COLO668 (cell line): ENCODE measurements at regions not wholly inside any gene's neighbourhood (a gene's known extent, or its start where the extent isn't known, plus 50 kb on each side); places are given as distances from the start of the nearest gene placed in this dataset.
A peak's percentile ranks its signal among the peaks of the same experiment; 100 is the strongest.

Experiments used
- DNase-seq: peaks from one replicate; lab custom pipeline; 2025; ENCODE audit not compliant: unreplicated experiment; lab: John Stamatoyannopoulos, UW

DNA sequence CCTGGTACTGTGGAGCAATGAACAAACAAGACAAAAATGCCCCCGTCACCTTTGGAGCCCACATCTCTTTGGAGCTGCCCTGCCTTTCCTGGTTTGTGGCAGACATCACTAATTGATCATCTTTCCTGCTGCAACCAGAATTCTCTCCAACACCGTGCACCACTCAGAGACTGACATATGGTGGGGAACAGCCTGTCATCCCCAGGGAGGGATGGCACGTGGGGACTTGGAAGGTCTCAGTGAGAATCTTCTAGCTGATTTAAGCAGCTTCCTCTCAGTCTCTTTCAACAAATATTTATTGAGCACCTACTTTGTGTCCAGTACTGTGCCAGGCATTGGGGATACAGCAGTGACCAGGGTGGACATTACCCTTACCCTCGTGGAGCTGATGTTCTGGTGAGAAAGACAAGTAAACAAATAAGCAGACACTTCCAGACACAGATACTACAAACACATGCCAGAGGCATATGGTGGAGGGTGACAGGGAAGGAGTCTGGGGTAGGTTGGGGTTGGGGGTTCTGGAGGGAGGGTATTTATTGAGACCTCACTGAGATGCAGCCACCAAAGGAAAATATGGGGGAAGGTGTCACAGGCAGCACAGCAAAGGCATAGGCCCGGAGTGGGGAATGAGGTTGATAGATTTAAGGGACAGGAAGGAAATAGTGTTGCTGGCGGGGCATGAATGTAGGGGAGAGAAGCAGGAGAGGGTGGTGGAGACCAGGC lies 82.3 kb downstream of the CEBPB start:
- no peak for DNase-seq

GRCh38 chr20:50273601-50274491 lies 83.2 kb downstream of the CEBPB start:
- DNase-seq: no peak

GRCh38 chr20:50274570-50275430 lies 84.2 kb downstream of the CEBPB start:
- DNase-seq: no peak

GRCh38 chr20:50276119-50277063 lies 85.8 kb downstream of the CEBPB start:
- DNase-seq: no peak

DNA sequence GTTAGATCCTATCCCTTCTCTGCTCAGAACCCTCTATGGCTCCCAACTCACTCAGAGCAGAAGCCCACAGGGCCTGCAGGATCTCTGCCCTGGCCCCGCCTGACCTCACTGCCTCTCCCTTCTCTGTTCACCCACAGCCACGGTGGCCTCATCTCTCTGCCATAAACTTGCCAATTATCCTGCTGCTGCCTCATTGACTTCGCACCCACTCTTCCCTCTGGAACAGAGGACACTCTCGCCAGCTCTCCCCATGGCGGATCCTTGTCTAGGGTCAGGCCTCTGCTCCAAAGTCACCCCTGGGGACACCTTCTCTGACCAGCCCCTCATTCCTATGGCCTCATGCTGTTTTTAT lies 86.4 kb downstream of the CEBPB start:
- DNase-seq: no peak

DNA sequence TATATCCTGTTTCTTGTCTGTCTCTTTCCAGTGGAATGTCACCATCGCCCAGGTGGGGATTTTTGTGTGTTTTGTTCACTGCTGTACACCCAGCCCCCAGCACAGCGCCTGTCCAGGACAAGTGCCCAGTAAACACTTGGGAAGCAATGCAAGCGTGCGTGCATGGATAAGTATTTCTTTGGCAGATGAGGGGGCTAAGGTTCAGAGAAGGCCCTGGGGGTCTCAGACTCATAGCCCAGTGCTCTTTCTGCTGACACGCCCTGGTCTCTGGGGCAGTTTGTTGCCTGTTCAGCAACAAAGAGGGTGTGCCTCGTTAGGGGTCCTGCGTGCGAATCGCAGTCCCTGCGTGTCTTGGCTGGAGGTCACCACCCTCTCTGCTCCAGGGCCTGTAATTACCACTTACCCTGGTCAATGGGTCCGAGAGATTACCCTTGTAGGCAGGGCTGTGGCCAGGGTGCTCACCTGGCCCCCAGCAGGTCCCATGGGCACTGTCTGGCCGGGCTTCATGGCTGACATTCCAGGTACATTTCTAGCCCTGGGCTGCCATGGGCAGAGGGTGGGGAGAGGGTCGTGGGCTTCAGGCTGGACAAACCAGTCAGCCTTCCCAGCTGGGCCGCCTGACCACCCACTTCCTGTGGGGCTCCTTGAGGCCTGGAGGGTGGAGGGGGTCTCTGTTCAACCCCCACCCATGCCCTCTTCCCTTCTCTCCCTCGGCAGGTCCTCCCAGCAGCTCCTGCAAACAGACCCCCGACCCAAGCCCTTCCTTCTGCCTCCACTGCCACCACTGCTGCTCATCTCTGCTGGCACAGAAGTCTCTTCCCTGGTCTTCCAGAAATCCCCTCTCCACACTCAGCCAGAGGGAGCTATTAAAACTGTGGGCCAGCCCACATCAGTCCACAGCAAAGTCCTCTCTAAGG lies 87.1 kb downstream of the CEBPB start:
- no peak for DNase-seq

DNA sequence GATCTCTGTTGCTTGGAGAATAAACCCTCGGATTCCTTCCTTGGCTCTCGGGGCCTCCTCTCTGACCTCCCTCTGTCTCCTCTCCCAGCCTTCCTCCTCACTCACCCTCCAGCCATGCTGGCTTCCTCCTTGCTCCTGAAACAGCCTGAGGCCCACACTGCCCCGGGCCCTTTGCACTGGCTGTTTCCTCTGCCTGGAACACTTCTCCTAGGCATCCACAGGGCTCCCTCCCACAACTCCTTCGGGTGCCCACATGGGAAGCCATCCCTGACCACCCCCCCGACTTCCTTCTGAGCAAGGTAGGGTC lies 87.7 kb downstream of the CEBPB start:
- DNase-seq: no peak

- peak; percentile 58 for DNase-seq
These were observed 88.3 kb downstream of the CEBPB start for GRCh38 chr20:50278684-50279531.

GRCh38 chr20:50279988-50280850 lies 89.6 kb downstream of the CEBPB start:
- no peak for DNase-seq

GRCh38 chr20:50280851-50281655 lies 90.4 kb downstream of the CEBPB start:
- DNase-seq: no peak

DNA sequence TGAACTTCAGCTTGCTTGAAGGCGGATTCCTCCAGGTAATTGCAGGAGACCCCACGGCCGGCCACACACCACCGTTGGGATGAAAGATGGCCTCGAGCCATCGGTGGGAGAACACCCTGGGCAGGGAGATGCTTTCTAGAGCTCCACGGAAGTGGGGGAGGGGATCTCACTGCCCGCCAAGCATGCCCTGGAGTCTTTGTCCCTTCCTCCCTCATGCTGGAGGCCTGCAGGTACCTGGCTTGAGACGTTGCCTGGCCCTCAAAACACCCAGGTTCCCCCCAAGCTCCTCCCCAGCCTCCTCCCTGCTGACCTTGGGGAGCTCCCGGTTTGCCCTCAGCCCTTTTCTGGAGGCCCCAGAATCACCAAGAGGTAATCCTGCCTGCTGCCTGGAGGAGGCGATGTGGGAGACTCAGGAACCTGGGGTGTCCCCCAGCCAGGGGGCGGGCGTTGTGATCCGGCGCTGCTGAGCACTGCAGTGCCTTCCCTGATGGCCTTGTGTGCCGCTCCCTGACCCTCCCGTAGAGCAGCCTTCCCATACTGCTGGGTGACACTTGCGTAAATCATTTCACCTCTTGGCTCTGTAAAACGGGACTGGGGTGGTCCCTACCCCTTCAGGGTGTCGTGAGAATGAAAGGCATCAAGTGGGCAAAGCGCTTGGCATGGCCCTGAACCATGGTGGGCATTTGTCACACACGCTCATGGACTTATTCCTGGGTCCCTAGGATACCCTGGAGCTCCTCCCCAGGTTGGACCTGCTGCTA lies 91.4 kb downstream of the CEBPB start:
- no peak for DNase-seq

DNA sequence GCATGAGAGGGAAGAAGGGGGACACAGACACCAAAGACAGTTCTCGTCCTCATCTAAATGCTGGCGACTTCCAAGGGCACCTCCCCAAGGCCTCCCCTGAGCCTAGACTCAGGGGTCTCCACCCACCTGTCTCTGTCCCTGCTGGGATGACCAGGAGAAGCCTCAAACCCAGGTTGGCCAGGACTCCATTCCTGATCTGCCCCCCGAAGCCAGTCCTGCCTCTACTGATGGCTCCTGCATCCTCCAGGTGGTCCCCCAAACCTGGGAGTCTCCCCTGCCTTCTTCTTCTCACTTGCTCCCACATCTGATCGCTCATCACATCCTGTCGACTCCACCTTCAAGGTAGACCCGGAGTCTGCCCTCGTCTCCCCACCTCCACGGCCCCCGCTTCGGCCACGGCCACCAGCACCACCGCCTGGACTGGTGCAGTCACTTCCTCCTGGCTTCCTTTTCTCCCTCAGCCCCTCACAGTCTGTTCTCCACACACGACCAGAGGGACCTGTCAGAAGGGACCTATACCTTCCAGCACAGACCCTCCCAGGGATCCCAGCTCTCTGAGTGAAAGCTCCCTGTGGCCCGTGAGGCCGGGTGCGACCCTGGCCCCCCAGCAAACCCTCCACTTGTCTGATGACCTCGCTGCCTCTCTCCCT lies 92.1 kb downstream of the CEBPB start:
- no peak for DNase-seq

DNA sequence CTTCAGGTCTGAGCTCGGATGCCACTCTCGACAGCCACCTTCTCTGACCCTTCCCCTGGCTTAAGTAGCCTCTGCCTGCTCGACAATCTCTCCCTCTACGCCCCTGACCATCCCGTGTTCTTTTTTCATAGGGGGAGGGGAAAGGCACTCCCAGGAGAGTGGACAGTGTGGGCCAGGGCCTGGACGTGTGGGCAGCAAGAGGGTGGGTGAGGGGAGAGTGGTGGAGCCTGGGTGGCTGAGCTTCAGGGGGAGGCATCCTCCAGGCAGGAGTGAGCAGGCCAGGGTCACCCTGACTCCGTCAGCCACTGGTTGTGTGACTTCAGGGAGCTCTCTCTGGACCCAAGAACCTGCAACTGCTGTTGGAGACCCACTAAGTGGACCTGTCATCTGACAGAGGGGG lies 92.7 kb downstream of the CEBPB start:
- DNase-seq: no peak

DNA sequence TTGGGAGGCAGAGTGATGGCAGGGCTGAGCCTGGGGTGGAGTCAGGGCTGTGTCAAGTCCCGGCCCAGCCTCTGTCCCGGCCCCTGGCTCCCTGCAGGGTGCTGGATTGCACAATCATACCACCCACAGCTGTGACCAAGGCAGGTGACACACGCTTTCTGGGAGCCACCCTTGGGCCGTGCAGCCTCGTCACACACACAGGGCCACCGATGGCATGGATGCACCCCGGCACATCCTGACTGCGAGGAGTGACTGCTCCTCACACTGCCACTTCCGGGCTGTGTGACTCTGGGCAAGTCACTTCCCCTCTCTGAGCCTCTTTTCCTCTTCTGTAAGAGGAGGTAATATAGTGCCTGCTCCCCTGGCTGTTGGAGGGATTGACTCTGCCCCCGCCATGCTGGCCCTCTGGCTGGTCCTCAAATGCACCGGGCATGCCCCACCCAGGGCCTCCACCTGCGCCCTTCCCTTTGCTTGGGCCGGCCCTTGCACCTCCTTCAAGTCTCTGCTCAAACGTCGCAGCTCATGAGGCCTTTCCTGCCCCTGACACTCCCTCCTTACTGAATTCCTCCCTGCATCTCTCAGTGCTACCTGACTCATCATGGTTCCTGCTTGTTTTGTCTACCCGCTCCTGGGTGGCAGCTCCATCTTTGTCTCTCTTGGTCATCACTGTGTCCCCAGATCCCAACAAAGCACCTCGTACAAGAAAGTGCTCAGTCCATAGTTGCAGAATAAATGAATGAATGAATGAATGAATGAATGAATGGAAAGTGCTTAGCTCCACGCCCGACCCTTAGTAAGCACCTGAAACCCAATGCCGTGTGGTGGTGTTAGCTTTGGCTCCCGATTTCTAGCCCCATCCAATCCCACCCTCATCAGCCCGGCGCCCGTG lies 93.5 kb downstream of the CEBPB start:
- peak; percentile 49 for DNase-seq
